ENCODE measurements at regions not wholly inside any gene's neighbourhood (a gene's known extent, or its start where the extent isn't known, plus 50 kb on each side); places are given as distances from the start of the nearest gene placed in this dataset.

DNA sequence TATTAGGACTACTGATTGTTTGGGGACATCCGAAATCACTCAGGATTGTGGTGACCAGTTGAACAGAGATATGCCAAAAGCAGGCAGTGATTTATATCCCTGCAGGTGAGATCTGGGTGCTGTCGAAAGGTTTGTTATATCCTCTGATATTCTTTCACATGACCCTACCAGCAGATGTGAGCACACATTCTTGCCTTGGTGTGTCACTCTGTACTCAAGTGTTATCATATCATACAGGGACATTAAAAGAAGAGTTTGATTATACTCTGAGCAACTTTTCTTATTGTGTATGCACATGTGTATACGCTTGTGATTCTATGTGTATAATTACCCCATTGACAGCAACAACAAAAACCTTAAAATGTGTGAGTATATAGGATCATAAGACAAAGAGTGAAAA, 381.2 kb upstream of the IGFBP7 start:
- no peaks in the 10 kb centered on the region for H3K27me3 ChIP-seq
- H3K36me3 ChIP-seq: no peaks in the 10 kb centered on the region
- H3K9me3 ChIP-seq: no peaks in the 10 kb centered on the region
- ATAC-seq: no peak
- no peak for DNase-seq
- no peak overlapping the region for H3K27ac ChIP-seq
- H3K4me3 ChIP-seq: no peak overlapping the region
- H3K4me1 ChIP-seq: no peaks in the 10 kb centered on the region
- TF ChIP-seq, protein P1, sequence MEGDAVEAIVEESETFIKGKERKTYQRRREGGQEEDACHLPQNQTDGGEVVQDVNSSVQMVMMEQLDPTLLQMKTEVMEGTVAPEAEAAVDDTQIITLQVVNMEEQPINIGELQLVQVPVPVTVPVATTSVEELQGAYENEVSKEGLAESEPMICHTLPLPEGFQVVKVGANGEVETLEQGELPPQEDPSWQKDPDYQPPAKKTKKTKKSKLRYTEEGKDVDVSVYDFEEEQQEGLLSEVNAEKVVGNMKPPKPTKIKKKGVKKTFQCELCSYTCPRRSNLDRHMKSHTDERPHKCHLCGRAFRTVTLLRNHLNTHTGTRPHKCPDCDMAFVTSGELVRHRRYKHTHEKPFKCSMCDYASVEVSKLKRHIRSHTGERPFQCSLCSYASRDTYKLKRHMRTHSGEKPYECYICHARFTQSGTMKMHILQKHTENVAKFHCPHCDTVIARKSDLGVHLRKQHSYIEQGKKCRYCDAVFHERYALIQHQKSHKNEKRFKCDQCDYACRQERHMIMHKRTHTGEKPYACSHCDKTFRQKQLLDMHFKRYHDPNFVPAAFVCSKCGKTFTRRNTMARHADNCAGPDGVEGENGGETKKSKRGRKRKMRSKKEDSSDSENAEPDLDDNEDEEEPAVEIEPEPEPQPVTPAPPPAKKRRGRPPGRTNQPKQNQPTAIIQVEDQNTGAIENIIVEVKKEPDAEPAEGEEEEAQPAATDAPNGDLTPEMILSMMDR (IDR thresholded peaks at IDR 0.05): no peak
- intact Hi-C loops (cut with DNase I): no loop called here

DNA sequence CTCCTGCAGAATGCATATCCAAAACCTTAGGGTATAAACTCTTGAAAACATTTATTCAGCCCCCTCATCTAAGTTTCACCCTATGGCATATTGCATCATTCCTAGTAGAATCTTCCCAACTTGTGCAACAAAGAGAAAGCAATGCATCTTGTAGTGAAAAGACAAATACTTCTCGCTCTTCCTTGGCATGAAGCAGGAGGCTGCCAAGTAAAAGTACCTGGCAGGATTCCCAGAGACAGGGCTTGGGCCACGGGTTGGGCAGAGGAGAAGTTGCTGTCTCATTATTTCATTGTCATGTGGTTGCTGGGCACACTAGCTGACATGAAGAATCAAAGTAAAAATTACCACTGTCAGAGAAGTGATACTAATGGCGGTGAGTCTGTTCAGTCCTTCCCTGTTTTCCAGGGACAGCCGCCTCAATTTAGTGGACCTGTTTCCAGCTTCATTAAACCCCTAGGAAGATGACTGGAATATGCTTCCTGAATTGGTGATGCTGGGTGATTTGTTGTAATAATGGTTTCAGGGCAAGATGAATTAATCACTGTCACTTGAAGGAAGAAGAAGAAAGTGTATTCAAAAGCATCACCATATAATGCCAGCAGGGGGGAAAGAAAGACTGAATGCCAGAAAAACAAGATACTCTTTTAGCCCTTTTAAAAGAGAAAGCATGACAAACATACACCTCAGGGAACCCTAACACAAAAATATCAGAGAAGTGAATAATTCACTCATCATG, 380.5 kb upstream of the IGFBP7 start:
- H3K4me3 ChIP-seq: no peak overlapping the region
- no peaks in the 10 kb centered on the region for H3K4me1 ChIP-seq
- no peaks in the 10 kb centered on the region for H3K36me3 ChIP-seq
- TF ChIP-seq, protein P1 (IDR thresholded peaks at IDR 0.05): no peak
- no peaks in the 10 kb centered on the region for H3K27me3 ChIP-seq
- H3K9me3 ChIP-seq: no peaks in the 10 kb centered on the region
- DNase-seq (no peak), ATAC-seq (no peak)
- no peak overlapping the region for H3K27ac ChIP-seq
- intact Hi-C loops (cut with DNase I): no loop called here

DNA sequence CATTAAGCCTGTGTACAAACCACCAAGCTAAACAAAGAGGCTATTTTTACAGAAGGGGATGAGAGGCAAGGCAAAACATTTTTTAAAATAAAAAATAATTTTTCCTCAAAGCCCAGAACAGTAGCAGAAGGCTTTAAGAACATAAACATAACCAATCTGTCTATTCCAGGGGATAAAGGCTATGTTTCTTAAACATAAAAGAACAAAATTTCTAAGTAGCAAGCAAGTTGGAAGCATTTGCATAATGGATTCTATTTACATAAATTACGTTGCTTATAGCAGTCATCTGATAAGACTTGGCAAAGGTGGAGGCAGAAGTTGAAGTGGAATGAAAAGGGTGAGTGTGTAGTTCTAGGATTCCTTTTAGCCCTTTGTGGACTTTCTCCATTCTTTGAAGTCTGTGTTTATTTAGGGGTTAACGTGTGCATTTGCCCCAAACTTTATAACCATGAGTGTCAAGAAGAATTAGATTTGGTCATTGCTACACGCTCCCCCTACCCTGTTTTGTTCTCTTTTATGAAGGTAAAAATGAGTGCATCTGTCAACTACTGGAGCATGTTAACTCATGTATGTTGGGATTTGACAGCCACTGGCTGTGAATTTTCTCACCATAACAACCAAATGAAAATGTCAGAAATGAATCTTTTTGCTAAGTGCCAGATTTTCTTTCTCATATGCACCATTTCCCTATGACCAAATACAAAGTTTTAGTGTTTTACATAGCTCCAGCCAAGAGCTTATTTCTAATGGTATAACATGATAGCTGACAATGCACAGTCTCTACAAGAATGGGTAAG, 378.4 kb upstream of the IGFBP7 start:
- Histone ChIP-seq H3K4me1 (no peaks in the 10 kb centered on the region), H3K27me3 (no peaks in the 10 kb centered on the region), H3K36me3 (no peaks in the 10 kb centered on the region), H3K9me3 (no peaks in the 10 kb centered on the region), H3K4me3 (no peak overlapping the region), H3K27ac (no peak overlapping the region)
- DNase-seq (no peak), ATAC-seq (no peak)
- TF ChIP-seq, protein P1 (IDR thresholded peaks at IDR 0.05): no peak
- intact Hi-C loops (cut with DNase I): no loop called here

DNA sequence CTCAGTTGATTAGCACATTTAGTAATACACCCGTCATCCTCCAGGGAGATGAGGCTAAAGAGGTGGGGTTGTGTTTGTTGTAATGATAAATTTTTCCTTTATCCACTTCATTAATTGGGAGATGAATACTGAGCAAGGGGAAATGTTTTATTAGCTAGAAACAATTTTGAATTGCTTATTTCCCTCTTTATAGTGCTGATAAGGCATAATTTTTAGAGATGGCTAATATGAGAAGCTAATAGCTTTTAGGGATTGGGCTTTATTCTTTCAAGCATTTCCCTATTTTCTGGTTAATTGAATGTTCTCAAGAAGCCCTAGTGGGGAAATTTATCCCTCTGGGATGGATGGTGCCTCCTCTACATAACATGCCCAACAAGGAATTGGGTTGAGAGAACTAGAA, 365.2 kb upstream of the IGFBP7 start:
- Histone ChIP-seq H3K9me3 (peaks cover 0 to 7% of the 10 kb centered on the region in 2 donors), H3K27me3 (no peaks in the 10 kb centered on the region), H3K27ac (no peak overlapping the region), H3K36me3 (no peaks in the 10 kb centered on the region), H3K4me3 (no peak overlapping the region), H3K4me1 (no peaks in the 10 kb centered on the region)
- DNase-seq (no peak), ATAC-seq (no peak)
- intact Hi-C loops (cut with DNase I): no loop called here
- TF ChIP-seq, protein P1 (IDR thresholded peaks at IDR 0.05): no peak

DNA sequence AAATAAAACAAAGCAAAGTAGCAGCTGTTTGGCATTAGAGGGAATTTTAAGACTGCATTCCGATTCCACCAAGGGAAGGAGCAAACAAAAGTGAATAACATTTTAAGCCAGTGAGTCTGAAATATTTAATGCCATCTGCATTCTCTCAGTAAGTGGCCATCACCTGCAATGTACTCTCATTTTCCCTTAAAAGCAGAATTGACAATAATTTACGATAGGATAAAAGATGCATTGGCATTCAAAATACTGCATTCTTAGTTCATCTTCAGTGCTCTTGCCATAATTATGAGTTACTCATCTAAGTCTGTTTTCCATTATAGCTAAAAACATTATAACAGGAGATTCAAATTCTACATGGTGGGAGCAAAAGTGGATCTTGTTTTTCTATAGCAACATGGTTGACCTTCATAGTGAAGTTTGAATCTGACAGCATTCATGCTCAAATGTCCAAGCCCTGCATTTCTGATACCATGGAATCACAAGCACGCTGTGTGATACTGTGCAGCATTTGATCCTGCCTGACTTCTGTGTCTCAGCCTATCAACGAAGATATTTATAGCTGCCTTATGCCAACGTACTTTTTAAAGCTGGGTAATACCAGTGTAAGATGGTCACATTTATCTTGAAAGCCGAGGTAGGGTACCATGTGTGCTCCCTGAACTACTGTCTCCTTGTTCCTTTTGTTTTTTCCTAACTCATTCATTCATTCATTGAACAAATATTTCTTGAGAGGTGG, 355.3 kb upstream of the IGFBP7 start:
- Histone ChIP-seq H3K27ac (no peak overlapping the region), H3K36me3 (no peaks in the 10 kb centered on the region), H3K4me3 (no peak overlapping the region), H3K4me1 (no peaks in the 10 kb centered on the region), H3K9me3 (peaks cover 0 to 7% of the 10 kb centered on the region in 2 donors), H3K27me3 (no peaks in the 10 kb centered on the region)
- TF ChIP-seq, protein P1 (IDR thresholded peaks at IDR 0.05): no peak
- intact Hi-C loops (cut with DNase I): no loop called here
- ATAC-seq (no peak), DNase-seq (no peak)

Measured in left lung (tissue), 4 donors.